ENCODE measurements at regions not wholly inside any gene's neighbourhood (a gene's known extent, or its start where the extent isn't known, plus 50 kb on each side); places are given as distances from the start of the nearest gene placed in this dataset.

DNA sequence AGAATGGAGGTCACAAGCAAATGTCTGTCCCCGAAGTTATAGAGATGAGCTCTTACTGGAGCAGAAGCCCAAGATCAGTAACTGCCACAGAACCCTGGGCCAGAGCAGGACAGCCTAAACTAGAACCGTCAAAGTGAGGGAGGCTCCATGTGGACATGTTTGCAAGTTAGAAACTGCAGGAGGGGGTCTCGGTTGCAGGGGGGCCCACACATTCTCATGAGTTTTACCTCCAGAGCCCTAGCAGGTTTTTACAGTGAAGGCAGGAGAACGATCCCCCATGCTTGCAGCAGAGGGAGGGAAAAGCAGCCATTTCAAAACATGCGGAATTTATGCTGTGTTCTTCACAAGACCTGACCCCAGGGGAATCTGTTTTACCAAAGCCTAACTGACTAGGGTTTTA, 133.5 kb upstream of the B3GAT1 start:
- H3K27me3 Mint-ChIP-seq, result peaks cover 12 to 35% (median 28%) of the 10 kb centered on the region in 5 donors
- no peaks in the 10 kb centered on the region for H3K4me1 Mint-ChIP-seq
- CTCF ChIA-PET, result no interaction called here
- DNase-seq, result peak in 1 of 9 donors; percentile 3
- H3K27ac ChIP-seq (ENCODE audit: low read depth, low read length), result no peak overlapping the region
- H3K9me3 Mint-ChIP-seq, result peaks cover 0 to 12% (median 4%) of the 10 kb centered on the region in 11 donors
- no peak overlapping the region for H3K4me3 ChIP-seq (ENCODE audit: low read length)
- POLR2A ChIA-PET, result no interaction called here
- H3K4me3 Mint-ChIP-seq, result no peak overlapping the region
- no peak overlapping the region for H3K27ac Mint-ChIP-seq
- no peaks in the 10 kb centered on the region for H3K36me3 ChIP-seq (ENCODE audit: control insufficient read depth in 2 of 3, insufficient read depth in 3 of 3, low read length in 3 of 3)
- H3K27me3 ChIP-seq (ENCODE audit: control insufficient read depth in 2 of 2, insufficient read depth in 2 of 2, low read length in 2 of 2), result no peaks in the 10 kb centered on the region
- no peaks in the 10 kb centered on the region for H3K9me3 ChIP-seq (ENCODE audit: control insufficient read depth in 2 of 3, low read length in 3 of 3)
- H3K36me3 Mint-ChIP-seq, result peaks cover 0 to 3% (median 0%) of the 10 kb centered on the region in 5 donors
- no peak for ATAC-seq
- H3K4me1 ChIP-seq (ENCODE audit: control insufficient read depth in 2 of 2, insufficient read depth in 2 of 2, low read length in 2 of 2), result no peaks in the 10 kb centered on the region
- intact Hi-C loops (cut with micrococcal nuclease), result no loop called here

DNA sequence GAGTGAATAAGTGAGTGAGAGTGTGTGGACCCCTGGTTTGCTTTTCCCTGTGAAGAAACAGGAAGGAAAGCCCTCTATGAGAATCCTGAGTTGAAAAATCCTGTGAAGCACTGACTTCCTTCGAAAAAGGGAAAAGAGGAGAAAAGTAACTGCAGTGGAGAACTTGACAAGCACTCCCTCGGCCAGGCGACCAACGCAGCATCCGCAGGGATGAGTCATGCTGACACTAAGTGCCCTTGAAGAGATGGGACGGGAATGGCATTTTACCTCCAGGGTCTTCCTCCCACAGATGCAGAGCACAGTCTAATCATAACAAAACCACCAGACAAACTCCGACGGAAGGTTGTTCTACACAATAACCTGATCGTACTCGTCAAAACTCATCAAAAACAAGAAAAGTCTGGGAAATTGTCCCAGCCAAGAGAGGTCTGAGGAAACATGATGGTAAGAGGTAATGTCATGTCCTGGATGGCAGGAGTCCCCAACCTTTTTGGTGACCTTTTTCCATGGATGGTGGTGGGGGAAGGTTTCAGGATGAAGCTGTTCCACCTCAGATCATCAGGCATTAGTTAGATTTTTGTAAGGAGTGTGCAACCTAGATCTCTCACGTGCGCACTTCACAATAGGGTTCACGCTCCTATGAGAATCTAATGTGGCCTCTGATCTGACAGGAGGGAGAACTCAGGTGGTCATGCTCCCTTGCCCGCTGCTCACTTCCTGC, 132.2 kb upstream of the B3GAT1 start:
- peaks cover 0 to 3% (median 0%) of the 10 kb centered on the region in 5 donors for H3K36me3 Mint-ChIP-seq
- Histone ChIP-seq H3K36me3 (ENCODE audit: control insufficient read depth in 2 of 3, insufficient read depth in 3 of 3, low read length in 3 of 3) (no peaks in the 10 kb centered on the region), H3K9me3 (ENCODE audit: control insufficient read depth in 2 of 3, low read length in 3 of 3) (no peaks in the 10 kb centered on the region), H3K27ac (ENCODE audit: low read depth, low read length) (no peak overlapping the region), H3K4me3 (ENCODE audit: low read length) (no peak overlapping the region), H3K27me3 (ENCODE audit: control insufficient read depth in 2 of 2, insufficient read depth in 2 of 2, low read length in 2 of 2) (no peaks in the 10 kb centered on the region), H3K4me1 (ENCODE audit: control insufficient read depth in 2 of 2, insufficient read depth in 2 of 2, low read length in 2 of 2) (no peaks in the 10 kb centered on the region)
- H3K4me1 Mint-ChIP-seq, result no peaks in the 10 kb centered on the region
- peaks cover 6 to 38% (median 29%) of the 10 kb centered on the region in 5 donors for H3K27me3 Mint-ChIP-seq
- H3K9me3 Mint-ChIP-seq, result peaks cover 0 to 12% (median 4%) of the 10 kb centered on the region in 11 donors
- POLR2A ChIA-PET, result no interaction called here
- CTCF ChIA-PET, result no interaction called here
- ATAC-seq (no peak), DNase-seq (peak in 1 of 9 donors; percentile 3)
- no peak overlapping the region for H3K27ac Mint-ChIP-seq
- intact Hi-C loops (cut with micrococcal nuclease), result no loop called here
- no peak overlapping the region for H3K4me3 Mint-ChIP-seq

DNA sequence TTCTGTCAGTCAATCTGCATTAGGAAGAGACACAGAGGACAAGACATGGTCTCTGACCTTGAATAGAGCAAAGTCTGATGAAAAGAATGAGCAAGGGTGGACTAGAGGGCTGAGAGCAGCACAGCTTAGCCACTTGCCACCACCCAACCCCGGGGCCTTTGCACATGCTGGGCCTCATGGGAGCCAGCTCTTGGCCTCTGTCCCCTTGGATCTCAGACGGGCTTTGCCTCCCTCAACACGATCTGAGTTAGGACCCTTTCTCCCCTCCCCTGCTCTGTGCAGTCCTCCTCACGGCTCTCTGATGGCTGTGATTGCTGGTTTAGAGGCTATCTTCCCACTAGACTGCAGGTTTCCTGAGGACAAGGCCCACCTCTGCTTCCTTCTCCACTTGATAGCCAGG, 131.6 kb upstream of the B3GAT1 start:
- H3K36me3 Mint-ChIP-seq, result peaks cover 0 to 3% (median 0%) of the 10 kb centered on the region in 5 donors
- ChIA-PET CTCF (no interaction called here), POLR2A (no interaction called here)
- Histone ChIP-seq H3K27me3 (ENCODE audit: control insufficient read depth in 2 of 2, insufficient read depth in 2 of 2, low read length in 2 of 2) (no peaks in the 10 kb centered on the region), H3K9me3 (ENCODE audit: control insufficient read depth in 2 of 3, low read length in 3 of 3) (no peaks in the 10 kb centered on the region), H3K4me3 (ENCODE audit: low read length) (no peak overlapping the region), H3K27ac (ENCODE audit: low read depth, low read length) (no peak overlapping the region), H3K4me1 (ENCODE audit: control insufficient read depth in 2 of 2, insufficient read depth in 2 of 2, low read length in 2 of 2) (no peaks in the 10 kb centered on the region), H3K36me3 (ENCODE audit: control insufficient read depth in 2 of 3, insufficient read depth in 3 of 3, low read length in 3 of 3) (no peaks in the 10 kb centered on the region)
- no peaks in the 10 kb centered on the region for H3K4me1 Mint-ChIP-seq
- no peak overlapping the region for H3K4me3 Mint-ChIP-seq
- no peak for ATAC-seq
- no peak overlapping the region for H3K27ac Mint-ChIP-seq
- peaks cover 7 to 41% (median 30%) of the 10 kb centered on the region in 5 donors for H3K27me3 Mint-ChIP-seq
- H3K9me3 Mint-ChIP-seq, result peaks cover 0 to 10% (median 4%) of the 10 kb centered on the region in 11 donors
- DNase-seq, result peak in 1 of 9 donors; percentile 3
- intact Hi-C loops (cut with micrococcal nuclease), result no loop called here

DNA sequence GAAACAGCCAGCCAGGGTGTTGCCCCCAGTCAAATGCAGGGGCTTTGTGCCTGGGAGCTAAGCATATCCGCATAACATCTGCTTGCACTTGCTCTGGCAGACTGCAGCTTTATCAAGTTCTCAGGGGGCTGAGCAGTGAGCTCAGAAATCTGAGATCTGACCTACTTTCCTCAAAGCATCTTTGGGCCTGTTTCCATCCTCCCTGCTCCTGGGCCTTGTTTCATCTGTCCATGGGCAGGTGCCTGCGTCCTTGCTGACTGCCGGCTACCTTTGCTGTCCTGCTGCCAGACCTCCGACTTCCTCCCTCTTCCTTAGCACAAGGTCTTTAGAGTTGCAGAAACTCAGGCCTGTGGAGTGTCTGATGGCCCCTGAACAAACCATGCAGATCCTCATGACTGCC, 131.2 kb upstream of the B3GAT1 start:
- Histone ChIP-seq H3K4me3 (ENCODE audit: low read length) (no peak overlapping the region), H3K27ac (ENCODE audit: low read depth, low read length) (no peak overlapping the region), H3K36me3 (ENCODE audit: control insufficient read depth in 2 of 3, insufficient read depth in 3 of 3, low read length in 3 of 3) (no peaks in the 10 kb centered on the region), H3K27me3 (ENCODE audit: control insufficient read depth in 2 of 2, insufficient read depth in 2 of 2, low read length in 2 of 2) (no peaks in the 10 kb centered on the region), H3K4me1 (ENCODE audit: control insufficient read depth in 2 of 2, insufficient read depth in 2 of 2, low read length in 2 of 2) (no peaks in the 10 kb centered on the region), H3K9me3 (ENCODE audit: control insufficient read depth in 2 of 3, low read length in 3 of 3) (no peaks in the 10 kb centered on the region)
- Mint-ChIP-seq H3K27ac (no peak overlapping the region), H3K4me3 (no peak overlapping the region), H3K27me3 (peaks cover 9 to 45% (median 33%) of the 10 kb centered on the region in 5 donors), H3K36me3 (peaks cover 0 to 3% (median 0%) of the 10 kb centered on the region in 5 donors), H3K9me3 (peaks cover 0 to 6% (median 2%) of the 10 kb centered on the region in 11 donors), H3K4me1 (no peaks in the 10 kb centered on the region)
- ChIA-PET POLR2A (no interaction called here), CTCF (no interaction called here)
- intact Hi-C loops (cut with micrococcal nuclease), result no loop called here
- ATAC-seq, result no peak
- no peak for DNase-seq

DNA sequence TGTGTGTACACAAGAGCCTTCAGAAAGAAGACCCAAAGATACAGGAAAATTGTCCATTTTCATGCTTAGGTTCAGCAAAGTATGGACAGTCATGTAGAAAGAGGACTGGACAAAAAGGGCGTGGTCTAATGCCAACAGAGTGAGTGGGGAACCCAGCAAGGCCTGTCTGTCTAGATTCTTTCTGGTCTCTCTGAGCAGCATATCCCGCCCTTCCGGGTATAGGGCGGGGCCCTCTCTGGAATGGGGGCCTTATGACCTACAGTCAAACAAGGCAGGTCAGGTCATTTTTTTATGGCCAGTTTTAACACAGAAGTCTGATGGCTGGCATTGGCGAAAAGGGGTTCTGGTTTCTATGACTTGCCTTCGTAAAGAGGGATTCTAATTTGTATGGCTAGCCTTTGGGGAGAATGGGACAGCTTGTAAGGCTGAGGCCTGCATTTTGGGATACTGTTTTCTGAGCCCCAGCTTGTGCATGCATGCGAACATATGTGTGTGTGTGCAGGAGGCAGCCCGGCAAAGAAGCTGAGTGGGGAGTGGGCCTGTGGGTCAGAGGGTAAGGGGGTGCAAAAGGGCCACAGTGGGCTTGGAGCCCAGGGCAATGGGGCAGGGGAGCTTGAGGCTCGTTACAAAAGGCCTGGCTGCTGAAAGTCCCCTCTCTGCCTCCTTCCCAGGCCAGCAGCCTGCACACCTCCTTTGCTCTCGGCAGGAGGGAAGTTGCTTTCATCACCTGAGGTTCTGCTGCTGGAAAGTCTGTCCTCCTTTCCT, 130.5 kb upstream of the B3GAT1 start:
- Mint-ChIP-seq H3K4me3 (no peak overlapping the region), H3K4me1 (peaks cover 0 to 1% (median 0%) of the 10 kb centered on the region in 7 donors), H3K27me3 (peaks cover 7 to 51% (median 33%) of the 10 kb centered on the region in 5 donors), H3K27ac (no peak overlapping the region), H3K36me3 (peaks cover 0 to 3% (median 0%) of the 10 kb centered on the region in 5 donors), H3K9me3 (peaks cover 0 to 6% (median 2%) of the 10 kb centered on the region in 11 donors)
- no peaks in the 10 kb centered on the region for H3K36me3 ChIP-seq (ENCODE audit: control insufficient read depth in 2 of 3, insufficient read depth in 3 of 3, low read length in 3 of 3)
- no peak overlapping the region for H3K27ac ChIP-seq (ENCODE audit: low read depth, low read length)
- ChIA-PET CTCF (no interaction called here), POLR2A (no interaction called here)
- ATAC-seq, result no peak
- H3K27me3 ChIP-seq (ENCODE audit: control insufficient read depth in 2 of 2, insufficient read depth in 2 of 2, low read length in 2 of 2), result no peaks in the 10 kb centered on the region
- no peaks in the 10 kb centered on the region for H3K9me3 ChIP-seq (ENCODE audit: control insufficient read depth in 2 of 3, low read length in 3 of 3)
- no peak overlapping the region for H3K4me3 ChIP-seq (ENCODE audit: low read length)
- peak in 1 of 9 donors; percentile 1 for DNase-seq
- intact Hi-C loops (cut with micrococcal nuclease), result no loop called here
- no peaks in the 10 kb centered on the region for H3K4me1 ChIP-seq (ENCODE audit: control insufficient read depth in 2 of 2, insufficient read depth in 2 of 2, low read length in 2 of 2)

DNA sequence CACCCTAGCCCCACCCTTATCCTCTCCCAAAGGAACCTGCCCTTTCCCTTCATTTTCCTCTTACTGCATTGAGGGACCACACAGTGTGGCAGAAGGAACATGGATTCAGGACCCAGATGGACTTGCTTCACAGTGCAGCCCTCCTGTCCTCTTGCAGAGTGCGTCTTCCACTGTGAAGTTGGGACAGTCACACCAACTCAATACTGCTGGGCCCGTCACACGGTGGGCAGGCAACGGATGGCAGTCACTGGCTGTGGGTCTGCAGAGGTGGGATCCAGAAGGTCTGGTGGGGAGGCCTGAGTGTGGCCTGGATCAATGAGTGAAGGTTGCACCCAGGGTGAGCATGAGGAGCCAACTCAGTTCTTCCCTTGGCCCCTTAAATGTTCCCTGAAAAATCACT, 129.9 kb upstream of the B3GAT1 start:
- no peak overlapping the region for H3K27ac Mint-ChIP-seq
- H3K9me3 Mint-ChIP-seq, result peaks cover 0 to 6% (median 2%) of the 10 kb centered on the region in 11 donors

More for the DNA sequence above, 129.9 kb upstream of the B3GAT1 start:
- Histone ChIP-seq H3K4me1 (ENCODE audit: control insufficient read depth in 2 of 2, insufficient read depth in 2 of 2, low read length in 2 of 2) (no peaks in the 10 kb centered on the region), H3K4me3 (ENCODE audit: low read length) (no peak overlapping the region), H3K27me3 (ENCODE audit: control insufficient read depth in 2 of 2, insufficient read depth in 2 of 2, low read length in 2 of 2) (no peaks in the 10 kb centered on the region), H3K9me3 (ENCODE audit: control insufficient read depth in 2 of 3, low read length in 3 of 3) (no peaks in the 10 kb centered on the region), H3K36me3 (ENCODE audit: control insufficient read depth in 2 of 3, insufficient read depth in 3 of 3, low read length in 3 of 3) (no peaks in the 10 kb centered on the region), H3K27ac (ENCODE audit: low read depth, low read length) (no peak overlapping the region)
- intact Hi-C loops (cut with micrococcal nuclease), result no loop called here
- Mint-ChIP-seq H3K27me3 (peaks cover 11 to 55% (median 34%) of the 10 kb centered on the region in 5 donors), H3K4me3 (no peak overlapping the region), H3K36me3 (peaks cover 0 to 3% (median 0%) of the 10 kb centered on the region in 5 donors), H3K4me1 (peaks cover 0 to 4% (median 0%) of the 10 kb centered on the region in 7 donors)
- no peak for DNase-seq
- ChIA-PET CTCF (no interaction called here), POLR2A (no interaction called here)
- no peak for ATAC-seq

Measured in naive thymus-derived CD4-positive, alpha-beta T cell (primary cell).